ENCODE measurements at regions not wholly inside any gene's neighbourhood (a gene's known extent, or its start where the extent isn't known, plus 50 kb on each side); places are given as distances from the start of the nearest gene placed in this dataset.

DNA sequence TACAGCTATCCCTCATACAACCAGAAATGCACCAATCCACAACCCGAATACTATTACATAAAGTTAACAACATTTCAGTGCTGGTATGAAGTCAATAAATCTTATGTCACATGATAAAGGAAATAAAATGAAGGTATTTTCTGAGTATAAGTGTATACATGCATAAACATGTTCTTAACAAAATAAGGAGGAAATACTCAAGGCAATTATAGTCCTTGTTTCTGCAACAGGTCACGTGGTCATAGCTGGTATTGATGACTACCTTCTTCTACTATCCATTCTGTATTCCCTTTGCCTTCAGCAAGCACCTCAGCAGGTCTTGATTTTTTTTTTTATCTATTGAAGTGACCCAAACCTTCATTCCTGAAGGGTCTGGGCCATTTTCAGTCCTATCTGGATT lies 675.6 kb downstream of the RPL10L start:
- Histone ChIP-seq H3K27ac (ENCODE audit: low read depth) (no peak overlapping the region), H3K4me3 (no peak overlapping the region), H3K4me1 (ENCODE audit: insufficient read depth) (no peaks in the 10 kb centered on the region), H3K79me2 (replicated peaks; ENCODE audit: insufficient read depth) (no peaks in the 10 kb centered on the region), H3K36me3 (ENCODE audit: insufficient read depth) (no peaks in the 10 kb centered on the region), H3K4me2 (no peak overlapping the region), H3F3A (replicated peaks; ENCODE audit: low read depth) (no peaks in the 10 kb centered on the region), H4K20me1 (replicated peaks; ENCODE audit: insufficient read depth) (no peaks in the 10 kb centered on the region), H2AFZ (no peak overlapping the region), H3K9me2 (ENCODE audit: insufficient read depth) (peaks cover 10% of the 10 kb centered on the region), H3K27me3 (ENCODE audit: insufficient read depth) (no peaks in the 10 kb centered on the region)
- no peak for TF ChIP-seq EZH2phosphoT487 (IDR thresholded peaks at IDR 0.05; ENCODE audit: unreplicated experiment)
- no peak for TF ChIP-seq ZNF114 (CRISPR knock-in tag; IDR thresholded peaks at IDR 0.05)
- no peak for TF ChIP-seq ETS1 (IDR thresholded peaks at IDR 0.05)
- no peak for TF ChIP-seq POLR2AphosphoS5 (IDR thresholded peaks at IDR 0.05; ENCODE audit: low read depth)
- no peak for TF ChIP-seq CREB1 (CRISPR knock-in tag; IDR thresholded peaks at IDR 0.05; ENCODE audit: low read depth)
- TF ChIP-seq CTCF (conservative IDR thresholded peaks at IDR 0.05; ENCODE audit: low read depth in 2 of 2): no peak
- TF ChIP-seq JUNB (IDR thresholded peaks at IDR 0.05; ENCODE audit: unreplicated experiment): no peak
- no peak for TF ChIP-seq NANOG (IDR thresholded peaks at IDR 0.05; ENCODE audit: borderline replicate concordance)
- TF ChIP-seq ZNF331 (CRISPR knock-in tag; IDR thresholded peaks at IDR 0.05; ENCODE audit: low read depth): no peak
- no peak for TF ChIP-seq STAT1 (IDR thresholded peaks at IDR 0.05; ENCODE audit: unreplicated experiment)
- TF ChIP-seq ZNF462 (CRISPR knock-in tag; IDR thresholded peaks at IDR 0.05): no peak
- TF ChIP-seq, protein P1, sequence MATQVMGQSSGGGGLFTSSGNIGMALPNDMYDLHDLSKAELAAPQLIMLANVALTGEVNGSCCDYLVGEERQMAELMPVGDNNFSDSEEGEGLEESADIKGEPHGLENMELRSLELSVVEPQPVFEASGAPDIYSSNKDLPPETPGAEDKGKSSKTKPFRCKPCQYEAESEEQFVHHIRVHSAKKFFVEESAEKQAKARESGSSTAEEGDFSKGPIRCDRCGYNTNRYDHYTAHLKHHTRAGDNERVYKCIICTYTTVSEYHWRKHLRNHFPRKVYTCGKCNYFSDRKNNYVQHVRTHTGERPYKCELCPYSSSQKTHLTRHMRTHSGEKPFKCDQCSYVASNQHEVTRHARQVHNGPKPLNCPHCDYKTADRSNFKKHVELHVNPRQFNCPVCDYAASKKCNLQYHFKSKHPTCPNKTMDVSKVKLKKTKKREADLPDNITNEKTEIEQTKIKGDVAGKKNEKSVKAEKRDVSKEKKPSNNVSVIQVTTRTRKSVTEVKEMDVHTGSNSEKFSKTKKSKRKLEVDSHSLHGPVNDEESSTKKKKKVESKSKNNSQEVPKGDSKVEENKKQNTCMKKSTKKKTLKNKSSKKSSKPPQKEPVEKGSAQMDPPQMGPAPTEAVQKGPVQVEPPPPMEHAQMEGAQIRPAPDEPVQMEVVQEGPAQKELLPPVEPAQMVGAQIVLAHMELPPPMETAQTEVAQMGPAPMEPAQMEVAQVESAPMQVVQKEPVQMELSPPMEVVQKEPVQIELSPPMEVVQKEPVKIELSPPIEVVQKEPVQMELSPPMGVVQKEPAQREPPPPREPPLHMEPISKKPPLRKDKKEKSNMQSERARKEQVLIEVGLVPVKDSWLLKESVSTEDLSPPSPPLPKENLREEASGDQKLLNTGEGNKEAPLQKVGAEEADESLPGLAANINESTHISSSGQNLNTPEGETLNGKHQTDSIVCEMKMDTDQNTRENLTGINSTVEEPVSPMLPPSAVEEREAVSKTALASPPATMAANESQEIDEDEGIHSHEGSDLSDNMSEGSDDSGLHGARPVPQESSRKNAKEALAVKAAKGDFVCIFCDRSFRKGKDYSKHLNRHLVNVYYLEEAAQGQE (IDR thresholded peaks at IDR 0.05; ENCODE audit: unreplicated experiment): no peak
- TF ChIP-seq EZH2 (IDR thresholded peaks at IDR 0.05; ENCODE audit: low read depth, unreplicated experiment): no peak
- DNase-seq (ENCODE audit: low spot score): no peak
- H3K4me3 Mint-ChIP-seq: no peak overlapping the region
- no peak for ATAC-seq
- no peak overlapping the region for H3K27ac Mint-ChIP-seq
- H3K36me3 Mint-ChIP-seq (ENCODE audit: low read depth): no peaks in the 10 kb centered on the region
- no peaks in the 10 kb centered on the region for H3K27me3 Mint-ChIP-seq (ENCODE audit: insufficient read depth, low read depth, poor library complexity)
- H3K9me3 Mint-ChIP-seq: no peaks in the 10 kb centered on the region
- no peaks in the 10 kb centered on the region for H3K4me1 Mint-ChIP-seq

Measured in GM23338 (cell line).